ENCODE measurements at regions not wholly inside any gene's neighbourhood (a gene's known extent, or its start where the extent isn't known, plus 50 kb on each side); places are given as distances from the start of the nearest gene placed in this dataset.

- TF ChIP-seq CTCF (IDR thresholded peaks at IDR 0.05; ENCODE audit: low read depth, low read length) (no peak), POLR2A (IDR thresholded peaks at IDR 0.05; ENCODE audit: extremely low read depth, insufficient read length) (no peak), MYC (IDR thresholded peaks at IDR 0.05; ENCODE audit: low read depth, low read length) (no peak)
- TF ChIP-seq, protein P1, sequence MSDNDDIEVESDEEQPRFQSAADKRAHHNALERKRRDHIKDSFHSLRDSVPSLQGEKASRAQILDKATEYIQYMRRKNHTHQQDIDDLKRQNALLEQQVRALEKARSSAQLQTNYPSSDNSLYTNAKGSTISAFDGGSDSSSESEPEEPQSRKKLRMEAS (IDR thresholded peaks at IDR 0.05; ENCODE audit: low read depth, low read length): no peak
- DNase-seq (ENCODE audit: low read depth): no peak
- no peak overlapping the region for H3K4me3 ChIP-seq (ENCODE audit: low read depth, low read length)
Observed at GRCh38 chr12:116370886-116371580, 93.5 kb upstream of the MED13L start.

DNA sequence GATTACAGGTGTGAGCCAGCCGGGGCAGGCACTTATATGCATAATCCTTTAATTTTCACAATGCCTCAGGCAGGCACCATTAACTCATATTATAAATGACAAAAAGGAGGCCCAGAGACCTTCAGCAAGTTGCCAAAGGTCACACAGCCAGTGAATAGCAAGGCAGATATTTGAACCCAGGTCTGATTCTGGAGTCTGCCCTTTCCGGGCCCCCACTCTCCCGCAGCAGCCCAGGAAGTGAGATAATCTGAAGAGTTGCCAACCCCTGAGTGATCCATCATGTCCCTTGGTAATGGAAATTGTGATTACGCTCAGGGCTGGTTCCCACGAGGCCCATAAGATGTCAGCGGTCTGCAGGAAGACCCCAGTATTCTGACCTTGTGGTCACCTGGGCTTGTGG is 95.3 kb upstream of the MED13L start:
- H3K4me3 ChIP-seq (ENCODE audit: low read depth, low read length): no peak overlapping the region
- no peak for DNase-seq (ENCODE audit: low read depth)
- TF ChIP-seq CTCF (IDR thresholded peaks at IDR 0.05; ENCODE audit: low read depth, low read length) (no peak), POLR2A (IDR thresholded peaks at IDR 0.05; ENCODE audit: extremely low read depth, insufficient read length) (no peak), MYC (IDR thresholded peaks at IDR 0.05; ENCODE audit: low read depth, low read length) (no peak)
- TF ChIP-seq, protein P1 (IDR thresholded peaks at IDR 0.05; ENCODE audit: low read depth, low read length): no peak

DNA sequence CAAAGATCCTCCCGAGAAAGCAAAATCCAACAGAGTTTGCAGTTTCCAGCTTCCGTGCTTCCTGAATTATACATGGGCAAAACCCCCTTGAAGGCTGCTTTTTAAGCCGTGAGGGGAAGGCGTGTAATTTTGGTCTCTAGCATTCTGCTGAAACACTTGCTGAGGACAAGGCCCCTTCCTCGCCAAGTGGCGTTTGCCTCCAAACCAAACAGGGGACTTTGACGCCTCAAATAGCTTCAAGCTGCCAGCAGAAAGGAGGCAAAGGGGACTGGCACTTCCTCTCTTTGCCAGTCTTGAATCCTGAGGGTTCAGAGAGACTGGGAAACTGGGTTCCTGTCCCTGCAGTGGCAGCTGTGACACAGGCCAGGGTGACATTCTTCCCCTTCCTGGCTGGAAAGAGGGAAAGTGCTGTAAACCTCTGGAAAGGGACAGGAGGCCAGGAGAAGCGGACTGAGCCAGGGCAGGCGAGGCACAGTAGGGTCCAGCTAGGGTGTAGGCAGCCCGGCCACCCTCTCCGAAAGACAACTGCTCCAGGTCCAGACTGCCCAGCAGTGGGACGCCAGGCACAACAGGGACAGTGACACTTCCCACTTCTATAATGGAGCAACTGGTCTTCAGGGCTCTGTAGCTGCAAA is 96.2 kb upstream of the MED13L start:
- H3K4me3 ChIP-seq (ENCODE audit: low read depth, low read length): no peak overlapping the region
- no peak for DNase-seq (ENCODE audit: low read depth)
- TF ChIP-seq CTCF (IDR thresholded peaks at IDR 0.05; ENCODE audit: low read depth, low read length) (no peak), POLR2A (IDR thresholded peaks at IDR 0.05; ENCODE audit: extremely low read depth, insufficient read length) (no peak), MYC (IDR thresholded peaks at IDR 0.05; ENCODE audit: low read depth, low read length) (no peak)
- TF ChIP-seq, protein P1 (IDR thresholded peaks at IDR 0.05; ENCODE audit: low read depth, low read length): no peak

- no peak for DNase-seq (ENCODE audit: low read depth)
- no peak for TF ChIP-seq MYC (IDR thresholded peaks at IDR 0.05; ENCODE audit: low read depth, low read length)
- TF ChIP-seq, protein P1 (IDR thresholded peaks at IDR 0.05; ENCODE audit: low read depth, low read length): no peak
- TF ChIP-seq CTCF (IDR thresholded peaks at IDR 0.05; ENCODE audit: low read depth, low read length): no peak
- TF ChIP-seq POLR2A (IDR thresholded peaks at IDR 0.05; ENCODE audit: extremely low read depth, insufficient read length): no peak
- H3K4me3 ChIP-seq (ENCODE audit: low read depth, low read length): no peak overlapping the region
Observed at GRCh38 chr12:116374207-116374606, 96.7 kb upstream of the MED13L start.

DNA sequence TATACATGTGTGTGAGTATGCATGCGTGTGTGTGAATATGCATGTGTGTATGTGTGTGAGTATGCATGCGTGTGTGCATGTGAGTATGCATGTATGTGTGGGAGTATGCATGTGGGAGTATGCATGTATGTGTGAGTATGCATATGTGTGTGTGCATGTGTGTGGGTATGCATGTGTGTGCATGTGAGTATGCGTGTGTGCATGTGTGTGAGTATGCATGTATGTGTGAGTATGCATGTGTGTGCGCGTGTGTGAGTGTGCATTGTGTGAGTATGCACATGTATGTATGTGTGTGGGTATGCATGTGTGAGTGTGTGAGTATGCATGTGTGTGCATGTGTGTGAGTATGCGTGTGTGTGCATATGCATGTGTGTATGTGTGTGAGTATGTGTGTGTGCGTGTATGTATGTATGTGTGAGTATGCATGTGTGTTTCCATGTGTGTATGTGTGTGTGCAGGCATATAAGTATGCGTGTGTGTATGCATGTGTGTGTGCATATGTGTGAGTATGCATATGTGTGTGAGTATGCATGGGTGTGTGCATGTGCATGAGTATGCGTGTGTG is 97.9 kb upstream of the MED13L start:
- H3K4me3 ChIP-seq (ENCODE audit: low read depth, low read length): no peak overlapping the region
- no peak for DNase-seq (ENCODE audit: low read depth)
- no peak for TF ChIP-seq MYC (IDR thresholded peaks at IDR 0.05; ENCODE audit: low read depth, low read length)
- TF ChIP-seq, protein P1 (IDR thresholded peaks at IDR 0.05; ENCODE audit: low read depth, low read length): no peak
- TF ChIP-seq POLR2A (IDR thresholded peaks at IDR 0.05; ENCODE audit: extremely low read depth, insufficient read length): no peak
- TF ChIP-seq CTCF (IDR thresholded peaks at IDR 0.05; ENCODE audit: low read depth, low read length): no peak
